B cell (primary cell): ENCODE measurements at regions not wholly inside any gene's neighbourhood (a gene's known extent, or its start where the extent isn't known, plus 50 kb on each side); places are given as distances from the start of the nearest gene placed in this dataset.
"Not testable (repeated sequence)": the region's sequence is repeated elsewhere in the genome, so short reads cannot be mapped to it uniquely, and the experiment has no call there.

Experiments used
- ATAC-seq: fragments of 200-7000 bp; cut with Tn5 transposase; one replicate; pipeline ENCODE4 v1.10.0; 2021; ENCODE audit warnings: low read depth, mild to moderate bottlenecking, moderate number of reproducible peaks, moderate library complexity
- CTCF ChIA-PET: fragments of 350-600 bp; sonication (Branson Sonifier 250); formaldehyde crosslinking; loops from one replicate; lab custom pipeline; 2021; ENCODE audit warnings: antibody characterized with exemption, inconsistent platforms; lab: Charles Lee
- POLR2A ChIA-PET: fragments of 350-600 bp; sonication (Branson Sonifier 250); formaldehyde crosslinking; loops from one replicate; lab custom pipeline; 2021; ENCODE audit warnings: antibody characterized with exemption; lab: Charles Lee
- DNase-seq: peaks from one replicate; pipeline ENCODE4 v3.0.0; 2013
- H2AFZ ChIP-seq: 2 replicates; pipeline ENCODE4 v1.6.1; 2012; ENCODE audit warnings: mild to moderate bottlenecking, low read depth, low read length; ENCODE audit not compliant: insufficient read depth, poor library complexity, severe bottlenecking
- H3K27ac ChIP-seq, 2 donors: 1 replicate in 1 of 2; 2 replicates in 1 of 2; pipeline ENCODE4 v1.5.1; 2012 to 2013; ENCODE audit warnings: low read length in 2 of 2, mild to moderate bottlenecking in 2 of 2, moderate library complexity in 1 of 2
- H3K27me3 ChIP-seq, 4 experiments: fragments of 200-600 bp in 1 of 4; sonication (generic) in 1 of 4; replicated peaks in 1 of 4; 1 replicate in 2 of 4; 2 replicates in 2 of 4; pipeline versions ENCODE4 v1.6.1 to v1.7.0; 2013 to 2016; ENCODE audit warnings: low read length in 3 of 4, mild to moderate bottlenecking in 2 of 4, mixed read lengths in 1 of 4, moderate library complexity in 1 of 4; ENCODE audit not compliant: insufficient read depth in 4 of 4, control insufficient read depth in 3 of 4; ENCODE audit errors: control extremely low read depth in 1 of 4
- H3K36me3 ChIP-seq, 2 experiments: replicated peaks in 1 of 2; 1 replicate in 1 of 2; 2 replicates in 1 of 2; pipeline versions ENCODE4 v1.6.1 to v1.7.1; 2013; ENCODE audit warnings: low read length in 1 of 2; ENCODE audit not compliant: insufficient read depth in 2 of 2, control insufficient read depth in 1 of 2; ENCODE audit errors: control extremely low read depth in 1 of 2, extremely low read depth in 1 of 2
- H3K4me1 ChIP-seq, 2 donors: fragments of 200-600 bp in 1 of 2; sonication (generic) in 1 of 2; 1 replicate in 1 of 2; 2 replicates in 1 of 2; pipeline versions ENCODE4 v1.5.1 to v1.6.1; 2013 to 2017; ENCODE audit warnings: low read length in 2 of 2; ENCODE audit not compliant: control insufficient read depth in 2 of 2, insufficient read depth in 2 of 2
- H3K4me2 ChIP-seq: replicated peaks from 2 replicates; pipeline ENCODE3; 2012; ENCODE audit warnings: mild to moderate bottlenecking, low read depth, low read length; ENCODE audit not compliant: poor library complexity, severe bottlenecking
- H3K4me3 ChIP-seq, 5 experiments: fragments of 200-600 bp in 1 of 5; sonication (generic) in 1 of 5; 1 replicate in 3 of 5; 2 replicates in 2 of 5; pipeline versions ENCODE4 v1.5.1 to v1.7.0; 2011 to 2016; ENCODE audit warnings: low read length in 4 of 5, mild to moderate bottlenecking in 4 of 5, low read depth in 2 of 5, control low read depth in 1 of 5, moderate library complexity in 1 of 5; ENCODE audit not compliant: insufficient read depth in 1 of 5; ENCODE audit errors: control extremely low read depth in 1 of 5, extremely low read depth in 1 of 5
- H3K79me2 ChIP-seq: fragments of 200-600 bp; sonication (generic); one replicate; pipeline ENCODE4 v1.6.0; 2016; ENCODE audit warnings: low read length; ENCODE audit not compliant: control insufficient read depth, insufficient read depth
- H3K9ac ChIP-seq: fragments of 200-600 bp; sonication (generic); 2 replicates; pipeline ENCODE4 v1.6.1; 2017; ENCODE audit warnings: mild to moderate bottlenecking, low read length, moderate library complexity
- H3K9me3 ChIP-seq, 3 donors: one replicate each; pipeline versions ENCODE4 v1.6.1 to v1.7.1; 2013; ENCODE audit warnings: low read length in 2 of 3; ENCODE audit not compliant: control insufficient read depth in 2 of 3, insufficient read depth in 1 of 3; ENCODE audit errors: control extremely low read depth in 1 of 3
- H4K20me1 ChIP-seq: 2 replicates; pipeline ENCODE4 v1.6.0; 2012; ENCODE audit warnings: mild to moderate bottlenecking, low read length; ENCODE audit not compliant: insufficient read depth, control insufficient read depth, poor library complexity, severe bottlenecking
- H3K27ac Mint-ChIP-seq: one replicate; pipeline ENCODE4 v1.8.0; 2021; ENCODE audit warnings: mixed read lengths
- H3K27me3 Mint-ChIP-seq: one replicate; pipeline ENCODE4 v1.8.0; 2021; ENCODE audit warnings: mixed read lengths
- H3K4me1 Mint-ChIP-seq: one replicate; pipeline ENCODE4 v1.8.0; 2021; ENCODE audit warnings: mixed read lengths
- H3K4me3 Mint-ChIP-seq: one replicate; pipeline ENCODE4 v1.8.0; 2021; ENCODE audit warnings: mixed read lengths
- H3K9me3 Mint-ChIP-seq: one replicate; pipeline ENCODE4 v1.8.0; 2022; ENCODE audit warnings: mixed read lengths; ENCODE audit not compliant: insufficient read depth
- WGBS: methylation state at CpG from one replicate; pipeline ENCODE4 v1.1.5; 2013; ENCODE audit warnings: missing lambda C conversion rate; ENCODE audit not compliant: insufficient coverage; 5-methylcytosine and 5-hydroxymethylcytosine counted together
- intact Hi-C: fragments of 100-400 bp; cut with micrococcal nuclease; formaldehyde crosslinking; loops from one replicate; pipeline ENCODE4 v1.10.0; 2022

DNA sequence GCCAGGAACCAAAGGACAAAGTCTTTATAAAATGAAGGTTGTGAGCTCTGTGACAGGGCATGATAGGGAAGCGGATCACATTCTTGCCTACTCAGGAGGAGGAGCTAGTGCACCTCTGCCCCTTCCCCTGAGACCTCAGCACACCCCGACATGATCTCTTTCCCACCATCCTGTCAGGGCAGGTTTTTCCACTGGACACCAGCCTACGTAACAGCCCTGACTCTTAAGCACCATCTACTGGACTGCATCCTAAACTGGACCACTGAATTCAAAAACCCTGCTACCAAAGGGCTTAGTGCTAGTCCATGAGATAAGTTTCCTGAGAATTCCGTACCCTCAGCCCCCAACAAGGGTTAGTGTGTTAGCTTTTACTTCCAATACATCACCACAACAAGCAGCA lies 166.4 kb downstream of the FAM72C start:
- H3K4me2 ChIP-seq, H3K4me3 ChIP-seq, H3K4me1 Mint-ChIP-seq, DNase-seq, H3K36me3 ChIP-seq, H3K27me3 ChIP-seq, POLR2A ChIA-PET, H3K4me3 Mint-ChIP-seq, H3K9me3 ChIP-seq, H3K27ac ChIP-seq, H3K9ac ChIP-seq, H2AFZ ChIP-seq, H3K4me1 ChIP-seq, H4K20me1 ChIP-seq, ATAC-seq, H3K27ac Mint-ChIP-seq, H3K79me2 ChIP-seq, intact Hi-C loops, CTCF ChIA-PET, H3K27me3 Mint-ChIP-seq, H3K9me3 Mint-ChIP-seq: not testable (repeated sequence)
- no CpG with 5 or more reads among the region's 4 CpGs for WGBS

DNA sequence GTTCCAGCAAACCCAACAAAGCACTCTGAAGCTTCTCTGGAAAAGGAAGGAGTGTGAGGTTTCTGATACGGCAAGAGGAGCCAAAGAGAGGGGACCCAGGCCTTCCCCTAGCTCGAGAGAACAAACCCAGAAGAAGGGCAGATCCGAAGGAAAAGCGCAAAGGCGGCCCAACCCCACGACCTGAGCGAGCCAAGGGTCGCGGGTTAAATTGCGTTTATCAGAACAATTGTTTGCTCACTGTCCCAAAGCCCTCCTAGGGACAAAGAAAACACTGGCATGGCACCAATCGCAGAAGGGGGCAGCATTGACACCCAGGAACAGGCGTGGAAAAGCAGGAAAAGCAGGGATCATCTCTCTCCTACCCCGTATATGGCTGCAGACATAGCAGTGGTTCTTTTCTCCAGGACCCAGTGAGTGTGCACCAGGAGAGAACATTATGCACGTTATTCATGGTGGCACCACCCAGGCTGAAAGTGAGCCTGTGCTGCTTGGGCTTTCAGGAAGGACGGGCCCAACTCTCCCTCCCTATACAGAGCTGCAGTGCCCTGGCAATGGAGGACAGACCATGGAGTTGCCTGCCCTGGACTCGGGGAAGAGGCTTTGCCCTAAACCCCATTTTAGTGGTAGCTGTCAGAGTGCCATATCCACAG lies 167.0 kb downstream of the FAM72C start:
- POLR2A ChIA-PET, intact Hi-C loops: not testable (repeated sequence)

DNA sequence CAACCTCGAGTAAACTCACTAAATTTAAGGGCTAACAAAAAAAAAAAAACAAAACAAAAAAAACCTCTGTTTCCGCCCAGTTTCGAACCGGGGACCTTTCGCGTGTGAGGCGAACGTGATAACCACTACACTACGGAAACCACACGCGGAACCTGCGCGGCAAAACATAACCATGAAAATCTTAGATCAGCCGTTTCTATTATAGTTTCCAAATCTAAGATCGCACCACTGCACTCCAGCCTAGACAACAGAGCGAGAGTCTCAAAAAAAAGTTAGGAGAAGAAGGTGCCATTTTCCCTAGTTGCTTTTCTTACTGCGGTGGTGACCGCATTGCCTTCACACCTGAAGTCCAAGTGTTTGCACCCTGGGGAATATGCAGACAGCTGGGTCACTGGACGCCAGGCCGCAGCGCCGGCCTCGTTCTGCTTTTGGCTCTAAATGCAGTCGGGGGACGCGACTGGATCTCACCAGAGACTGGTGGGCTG lies 167.8 kb downstream of the FAM72C start:
- H3K27ac Mint-ChIP-seq = peak overlapping the region; percentile 73
- ATAC-seq, H3K79me2 ChIP-seq, H2AFZ ChIP-seq, H3K27me3 Mint-ChIP-seq, POLR2A ChIA-PET, H3K4me1 Mint-ChIP-seq, H3K27me3 ChIP-seq, H3K4me1 ChIP-seq, H3K36me3 ChIP-seq, H3K4me2 ChIP-seq, CTCF ChIA-PET, H4K20me1 ChIP-seq, H3K9me3 Mint-ChIP-seq, H3K27ac ChIP-seq, intact Hi-C loops, H3K9me3 ChIP-seq: not testable (repeated sequence)
- WGBS = 0% methylated on average over 6 of the region's 26 CpGs
- peak overlapping the region; percentile 62 for H3K9ac ChIP-seq
- peak; percentile 73 for DNase-seq
- H3K4me3 Mint-ChIP-seq = peak overlapping the region; percentile 81
- peak overlapping the region in 4 of 5 experiments; percentile 26 to 67 (median 48) for H3K4me3 ChIP-seq

More for the DNA sequence above, 167.0 kb downstream of the FAM72C start:
- H3K9ac ChIP-seq, H3K36me3 ChIP-seq, H2AFZ ChIP-seq, H3K27me3 ChIP-seq, H3K4me1 ChIP-seq, H4K20me1 ChIP-seq, DNase-seq, H3K4me3 Mint-ChIP-seq, H3K4me2 ChIP-seq, H3K4me3 ChIP-seq, H3K9me3 Mint-ChIP-seq, H3K27ac Mint-ChIP-seq, H3K79me2 ChIP-seq, H3K4me1 Mint-ChIP-seq, CTCF ChIA-PET, H3K27me3 Mint-ChIP-seq, ATAC-seq, H3K9me3 ChIP-seq, H3K27ac ChIP-seq: not testable (repeated sequence)
- 20% methylated on average over 2 of the region's 16 CpGs for WGBS

DNA sequence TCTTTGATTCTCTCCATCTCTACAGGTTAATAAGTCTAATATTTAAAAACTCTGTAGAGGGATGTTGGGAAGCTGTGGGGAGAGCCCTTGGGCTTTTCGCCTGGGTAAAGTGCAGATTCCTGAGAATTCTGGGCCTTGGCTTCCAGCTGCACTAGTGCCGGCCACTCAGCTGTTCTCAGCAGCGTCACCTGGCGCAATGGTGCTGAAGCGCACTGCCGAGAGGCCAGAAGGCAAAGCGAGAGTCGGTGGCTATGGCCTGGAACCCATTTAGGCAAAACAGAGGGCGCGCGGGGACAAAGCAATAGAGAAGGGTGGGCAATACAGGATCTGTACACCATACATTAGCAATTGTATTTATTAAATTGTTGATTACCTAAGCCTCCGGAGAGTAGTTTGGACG lies 168.7 kb downstream of the FAM72C start:
- H4K20me1 ChIP-seq, H3K36me3 ChIP-seq, DNase-seq, POLR2A ChIA-PET, H3K27ac ChIP-seq, H3K27ac Mint-ChIP-seq, H3K9me3 ChIP-seq, H3K27me3 Mint-ChIP-seq, intact Hi-C loops, H2AFZ ChIP-seq, H3K4me3 ChIP-seq, H3K4me1 ChIP-seq, H3K27me3 ChIP-seq, H3K9me3 Mint-ChIP-seq, CTCF ChIA-PET, H3K4me3 Mint-ChIP-seq, H3K4me2 ChIP-seq, H3K4me1 Mint-ChIP-seq, H3K9ac ChIP-seq, H3K79me2 ChIP-seq: not testable (repeated sequence)
- ATAC-seq = peak; percentile 71
- WGBS = no CpG with 5 or more reads among the region's 13 CpGs
